ENCODE measurements at regions not wholly inside any gene's neighbourhood (a gene's known extent, or its start where the extent isn't known, plus 50 kb on each side); places are given as distances from the start of the nearest gene placed in this dataset.

DNA sequence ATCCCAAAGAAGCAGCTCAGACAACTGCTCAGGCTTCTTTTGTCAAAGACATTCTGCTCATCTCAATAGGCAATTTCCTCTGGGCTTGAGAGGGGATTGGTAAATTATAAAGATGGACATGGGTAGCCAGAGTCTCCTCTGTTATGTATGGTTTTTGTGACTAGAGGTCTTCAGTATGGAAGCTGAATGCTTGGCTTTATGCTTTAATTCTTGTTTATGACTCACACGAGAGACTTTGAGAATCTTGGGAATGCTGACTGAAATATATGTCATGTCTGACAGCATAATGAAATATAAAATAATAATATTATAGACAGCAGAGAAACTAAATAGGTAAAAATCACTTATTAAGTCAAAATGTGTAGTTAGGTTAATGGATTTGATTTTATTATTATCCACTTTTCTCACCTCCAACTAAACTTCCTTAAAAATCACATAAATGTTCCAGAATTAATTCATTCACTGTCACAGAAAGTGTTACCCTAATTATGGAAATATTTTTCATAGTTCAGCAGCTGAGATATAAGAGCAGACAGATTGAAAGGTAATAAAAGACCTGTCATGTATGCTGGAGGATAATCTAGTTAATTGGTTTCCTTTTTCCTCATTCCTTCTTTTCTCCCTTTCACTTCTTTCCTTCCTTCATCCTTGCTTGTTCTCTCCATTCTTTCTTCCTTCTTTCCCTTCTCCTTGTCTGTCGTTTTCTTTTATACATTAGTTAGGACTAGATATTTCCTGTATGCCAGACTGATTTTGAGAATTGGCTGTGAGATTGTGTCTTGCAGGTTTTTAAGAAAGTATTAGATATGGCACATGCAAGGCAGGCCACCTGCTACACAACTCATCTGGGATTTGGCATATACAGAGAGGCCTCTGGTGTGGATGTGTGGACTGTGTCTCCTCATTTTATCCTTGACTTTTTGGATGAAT lies 1866.1 kb upstream of the NUDT12 start:
- DNase-seq: no peak

DNA sequence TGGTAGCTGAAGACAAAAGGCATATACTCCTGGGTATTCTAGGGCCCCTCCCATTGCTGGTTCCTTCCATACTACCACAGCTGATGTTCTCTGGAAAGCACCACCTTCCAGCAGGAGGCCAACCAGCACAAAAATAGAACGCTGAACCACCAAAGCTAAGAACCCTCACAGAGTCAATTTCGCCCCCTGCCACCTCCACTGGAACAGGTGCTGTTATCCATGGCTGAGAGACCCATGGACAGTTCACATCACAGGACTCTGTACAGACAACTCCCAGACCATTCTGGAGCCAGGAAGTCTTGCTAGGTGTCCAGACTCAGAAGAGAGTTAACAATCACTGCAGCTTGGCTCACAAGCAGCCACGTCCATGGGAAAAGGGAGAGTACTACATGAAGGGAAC lies 1851.5 kb upstream of the NUDT12 start:
- DNase-seq: no peak

DNA sequence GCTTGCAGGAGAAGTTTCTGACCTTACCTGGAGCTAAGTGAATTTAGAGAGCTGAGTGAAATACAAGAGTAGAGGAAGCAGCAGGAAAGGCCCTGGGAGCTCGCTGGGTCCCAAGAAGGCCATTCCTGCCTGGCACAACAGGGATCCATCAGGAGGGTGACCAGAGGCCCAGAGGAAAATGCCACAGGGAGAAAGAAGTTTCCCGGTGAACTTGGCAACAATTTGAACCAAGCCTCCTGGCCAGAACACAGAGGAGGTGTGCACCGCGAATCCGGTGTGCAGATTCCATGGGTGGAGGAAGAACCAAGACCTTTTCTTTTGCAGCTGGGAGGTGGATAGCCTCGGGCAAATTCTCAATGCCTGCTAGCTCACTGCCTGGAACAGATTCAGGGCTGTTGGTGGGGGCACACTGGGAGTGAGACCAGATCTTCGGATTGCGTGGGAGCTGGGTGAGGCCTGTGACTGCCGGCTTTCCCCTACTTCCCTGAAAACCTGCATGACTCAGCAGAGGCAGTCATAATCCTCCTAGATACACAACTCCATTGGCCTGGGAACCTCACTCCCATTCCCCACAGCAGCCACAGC lies 1850.9 kb upstream of the NUDT12 start:
- no peak for DNase-seq

DNA sequence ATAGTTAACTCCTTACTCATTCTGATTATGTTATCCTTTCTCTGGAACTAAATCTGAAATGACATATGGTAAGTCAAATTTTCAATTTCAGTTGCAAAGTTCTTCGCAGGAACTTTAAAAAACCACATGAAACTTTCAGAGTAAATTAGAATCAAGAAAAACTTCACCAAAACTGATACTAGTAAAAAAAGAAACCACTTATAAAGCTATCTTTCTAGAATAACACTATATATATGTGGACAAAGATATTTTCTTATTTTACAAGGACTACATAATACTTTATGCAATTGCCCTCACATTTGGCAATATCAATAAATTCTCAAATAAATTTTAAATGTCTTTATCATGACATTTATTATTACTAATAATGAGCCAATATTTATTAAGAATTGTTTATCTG lies 1847.1 kb upstream of the NUDT12 start:
- no peak for DNase-seq

DNA sequence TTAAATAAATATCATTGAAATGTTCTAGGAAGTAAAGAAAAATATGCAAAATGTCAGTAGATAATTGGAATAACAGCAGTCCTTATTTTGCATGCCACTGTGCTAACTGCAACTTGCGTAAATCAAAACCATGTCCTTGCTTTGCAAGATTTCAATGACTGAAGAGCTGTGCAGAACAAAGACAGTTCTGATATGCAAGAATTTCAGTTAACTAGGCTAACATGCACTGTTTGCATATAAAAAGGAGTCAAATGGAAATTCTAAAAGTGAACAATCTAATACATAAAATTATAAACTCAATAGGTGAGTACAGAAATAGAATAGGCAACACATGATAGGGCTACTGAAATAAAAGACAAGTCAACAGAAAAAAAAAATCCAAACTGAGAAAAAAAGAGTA lies 1844.6 kb upstream of the NUDT12 start:
- DNase-seq: no peak

DNA sequence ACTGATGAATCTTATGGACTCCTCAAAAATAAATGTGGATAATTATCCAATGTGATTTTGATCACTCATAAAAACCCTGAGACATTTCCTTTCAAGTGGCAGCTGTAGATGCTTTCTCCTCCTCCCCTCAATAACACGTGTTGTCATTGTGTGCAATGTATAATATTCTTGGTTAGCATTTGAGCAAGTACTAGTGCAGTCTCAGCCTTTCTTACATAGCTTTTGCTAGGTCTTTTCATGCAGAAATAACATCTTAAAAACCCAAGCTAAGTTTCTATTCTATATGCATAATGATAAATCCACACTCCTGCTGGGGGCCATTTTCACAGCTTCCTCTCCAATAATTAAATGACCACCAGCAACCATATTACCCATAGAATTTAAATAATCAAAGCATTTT lies 1835.2 kb upstream of the NUDT12 start:
- DNase-seq: no peak

DNA sequence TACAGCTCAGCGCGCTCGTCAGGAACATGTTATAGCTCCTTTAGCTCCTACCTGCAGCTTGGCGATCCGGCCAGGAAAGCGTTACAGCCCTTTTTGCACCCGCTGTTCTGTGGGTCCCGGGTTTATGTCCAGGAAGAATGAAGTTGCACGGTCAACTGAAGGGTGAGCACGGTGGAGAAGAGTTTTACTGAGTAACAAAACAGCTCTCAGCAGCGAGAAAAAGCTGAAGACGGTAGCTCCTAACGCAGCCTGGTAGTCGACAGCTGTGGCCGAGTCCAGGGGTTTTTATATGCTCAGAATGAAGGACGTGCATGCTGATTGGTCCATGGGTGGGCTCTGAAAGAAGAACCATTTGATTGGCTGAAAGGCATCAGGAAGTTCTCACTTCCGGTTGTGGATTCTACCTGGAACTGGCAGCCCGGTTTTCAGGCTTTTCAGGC lies 1830.1 kb upstream of the NUDT12 start:
- DNase-seq: no peak

DNA sequence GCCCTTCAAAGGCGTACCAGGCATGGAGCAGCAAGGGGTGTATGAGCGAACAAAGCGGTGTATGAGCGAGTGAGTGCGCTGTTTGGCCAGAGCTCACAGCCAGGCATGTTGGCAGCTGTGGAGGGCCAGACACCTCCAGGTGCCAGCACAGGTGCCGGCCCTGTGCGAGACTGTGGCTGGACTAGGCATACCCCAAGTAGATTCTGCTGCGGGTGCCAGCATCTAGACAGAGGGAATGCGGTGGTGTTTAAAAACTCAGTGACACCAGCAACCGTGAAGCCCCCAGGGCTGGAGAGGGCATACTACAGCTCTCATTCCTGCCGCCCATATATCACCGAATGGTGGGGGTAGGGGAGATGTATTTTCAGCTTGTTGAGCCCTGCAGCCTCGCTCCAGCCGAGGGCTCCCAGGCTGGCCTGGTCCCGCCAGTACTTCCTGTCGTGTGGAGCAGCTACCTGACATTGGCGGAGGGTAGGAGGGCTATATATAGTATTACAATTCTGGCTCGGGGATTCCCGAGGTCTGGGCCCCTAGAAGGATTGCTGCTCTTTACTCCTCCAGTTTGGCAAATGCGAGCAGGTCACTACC lies 1829.6 kb upstream of the NUDT12 start:
- no peak for DNase-seq

DNA sequence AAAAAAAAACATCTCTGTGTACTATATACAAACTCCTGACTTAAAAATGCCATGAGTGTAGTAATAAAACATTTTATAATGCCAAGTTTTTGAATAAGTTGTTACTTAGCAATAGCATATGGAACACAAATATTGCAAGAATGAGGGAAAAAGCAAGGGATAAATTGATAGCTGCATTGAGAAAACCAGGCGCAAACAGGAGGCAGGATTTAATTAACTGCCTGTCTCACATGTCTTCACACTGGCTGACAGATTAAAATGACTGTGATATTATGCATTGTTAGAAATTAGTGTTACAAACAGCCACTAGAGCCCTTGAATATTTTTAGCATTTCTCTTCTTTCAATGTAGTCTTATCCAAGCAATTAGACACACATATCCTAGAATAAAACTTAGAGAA lies 1817.5 kb upstream of the NUDT12 start:
- DNase-seq: no peak

DNA sequence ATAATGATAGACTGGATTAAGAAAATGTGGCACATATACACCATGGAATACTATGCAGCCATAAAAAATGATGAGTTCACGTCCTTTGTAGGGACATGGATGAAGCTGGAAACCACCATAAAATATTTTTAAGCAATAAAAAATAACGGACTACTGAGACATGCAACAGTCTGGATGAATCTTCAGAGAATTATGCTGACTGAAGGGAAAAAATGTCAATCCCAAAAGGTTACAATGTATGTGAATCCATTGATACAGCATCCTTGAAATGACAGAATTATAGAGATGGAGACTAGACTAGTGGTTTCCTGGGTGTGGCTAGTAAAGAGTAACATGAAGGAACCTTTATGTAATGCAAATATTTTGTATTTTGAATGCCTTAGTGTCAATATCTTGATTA lies 1808.6 kb upstream of the NUDT12 start:
- DNase-seq: no peak

DNA sequence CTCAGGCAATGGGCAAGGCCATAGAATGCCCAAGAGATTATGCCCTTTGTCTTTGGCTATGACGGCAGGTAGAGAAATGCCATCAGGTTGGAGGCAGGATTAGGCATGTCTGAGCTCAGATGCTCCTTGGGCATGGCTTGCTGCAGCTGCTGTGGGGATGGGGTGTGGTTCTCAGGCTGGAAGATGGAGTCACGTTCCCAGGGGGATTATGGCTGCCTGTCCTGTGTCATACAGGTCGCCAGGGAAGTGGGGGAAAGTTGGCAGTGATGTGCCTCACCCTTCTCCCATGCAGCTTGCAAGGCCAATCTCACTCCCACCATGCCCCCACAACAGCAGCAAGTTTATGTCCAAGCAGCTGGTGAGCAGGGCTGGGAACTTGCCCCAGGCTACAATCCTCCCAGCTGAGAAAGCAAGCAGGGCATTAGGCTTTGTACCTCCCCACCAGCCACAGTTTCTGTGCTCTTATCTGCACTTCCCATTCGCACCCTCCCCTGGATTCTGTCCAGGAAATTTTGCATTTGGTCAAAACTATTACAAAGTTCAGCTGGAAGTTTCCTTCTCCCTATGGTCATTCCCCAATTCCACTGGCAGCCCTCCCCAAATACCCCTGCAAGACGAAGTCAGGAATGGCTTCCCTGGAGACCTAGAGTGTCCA lies 1788.0 kb upstream of the NUDT12 start:
- DNase-seq: no peak

DNA sequence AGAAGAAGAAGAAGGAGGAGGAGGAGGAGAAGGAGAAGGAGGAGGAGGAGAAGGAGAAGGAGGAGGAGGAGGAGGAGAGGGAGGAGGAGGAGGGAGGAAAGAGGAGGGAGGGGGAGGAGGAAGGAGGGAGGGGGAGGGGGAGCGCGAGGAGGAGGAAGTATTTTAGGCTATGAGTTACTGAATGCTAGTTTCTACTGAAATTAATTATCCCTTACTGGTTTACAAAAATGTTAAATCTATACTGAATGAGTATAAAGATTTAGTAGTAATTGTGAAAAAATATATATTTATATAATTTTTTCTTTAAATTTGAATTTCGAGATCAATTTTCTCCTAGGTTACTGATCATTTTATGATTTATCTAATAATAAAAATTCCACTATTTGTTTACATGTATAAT lies 1769.0 kb upstream of the NUDT12 start:
- no peak for DNase-seq

DNA sequence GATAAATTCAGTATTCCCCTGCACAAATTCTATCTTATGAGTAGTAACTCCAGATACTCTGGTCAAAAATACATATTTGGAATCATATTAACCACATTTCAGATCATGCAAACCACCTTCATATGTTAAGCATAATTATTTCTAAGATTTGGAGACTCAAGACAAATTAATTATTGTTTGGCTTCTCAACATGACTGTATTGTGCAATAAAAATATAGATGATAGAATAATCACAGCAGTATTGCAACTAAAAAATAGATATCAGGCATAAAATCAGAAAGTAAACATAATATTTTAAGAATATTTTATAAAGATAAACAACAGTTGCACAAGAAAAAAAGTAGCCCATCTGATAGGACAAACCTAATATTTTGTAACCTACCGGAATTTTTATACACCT lies 1767.6 kb upstream of the NUDT12 start:
- DNase-seq: no peak

DNA sequence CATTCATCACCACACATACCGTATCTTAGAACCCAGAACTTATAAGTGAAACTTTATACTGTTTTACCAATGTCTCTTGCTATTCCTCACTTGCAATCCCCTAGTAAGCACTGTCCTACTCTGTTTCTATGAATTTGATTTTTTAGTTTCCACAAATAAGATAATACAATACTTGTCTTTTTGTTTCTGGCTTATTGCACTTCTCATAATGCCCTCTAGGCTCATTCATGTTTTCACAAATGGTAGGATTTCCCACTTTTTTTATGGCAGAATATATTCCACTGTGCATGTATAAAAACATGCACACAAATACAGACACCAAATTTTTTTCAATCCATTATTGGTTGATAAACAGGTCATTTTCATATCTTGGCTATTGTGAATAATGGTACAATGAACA lies 1742.3 kb upstream of the NUDT12 start:
- no peak for DNase-seq

DNA sequence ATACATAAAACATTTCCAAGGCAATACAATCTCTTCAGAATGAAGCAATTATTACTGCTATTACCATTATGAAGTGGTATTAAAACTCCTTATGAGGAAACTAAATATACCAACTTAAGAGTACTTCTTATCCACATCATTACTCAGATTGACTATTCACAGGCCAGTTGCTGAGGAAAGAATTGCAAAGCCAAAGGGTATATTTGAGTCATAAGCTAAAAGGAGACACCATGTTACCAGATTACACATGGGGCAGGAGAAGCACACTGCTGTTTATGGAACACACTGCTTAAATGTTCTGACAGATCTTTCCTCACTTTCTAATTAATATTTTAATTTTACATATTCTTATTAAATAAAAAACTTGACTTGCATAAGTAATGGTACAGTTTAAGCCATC lies 1726.4 kb upstream of the NUDT12 start:
- no peak for DNase-seq

DNA sequence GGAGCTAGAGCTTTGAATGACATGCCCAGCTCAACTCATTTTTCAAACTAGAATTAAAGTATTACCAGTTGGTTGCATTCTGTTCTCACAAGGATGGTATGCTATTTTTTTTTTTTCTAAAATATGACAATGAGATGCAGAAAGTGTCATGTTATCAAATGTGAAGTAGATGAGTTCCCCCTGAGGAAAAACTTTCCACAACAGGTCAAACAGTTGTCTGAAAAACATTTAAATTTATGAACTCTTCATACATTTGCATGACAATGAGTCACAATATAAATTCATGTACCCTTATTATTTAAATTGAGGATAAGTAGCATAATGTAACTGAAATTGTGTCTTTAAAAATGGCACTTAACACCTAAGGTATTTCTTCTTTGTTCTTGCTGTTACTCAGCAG lies 1720.5 kb upstream of the NUDT12 start:
- DNase-seq: no peak

DNA sequence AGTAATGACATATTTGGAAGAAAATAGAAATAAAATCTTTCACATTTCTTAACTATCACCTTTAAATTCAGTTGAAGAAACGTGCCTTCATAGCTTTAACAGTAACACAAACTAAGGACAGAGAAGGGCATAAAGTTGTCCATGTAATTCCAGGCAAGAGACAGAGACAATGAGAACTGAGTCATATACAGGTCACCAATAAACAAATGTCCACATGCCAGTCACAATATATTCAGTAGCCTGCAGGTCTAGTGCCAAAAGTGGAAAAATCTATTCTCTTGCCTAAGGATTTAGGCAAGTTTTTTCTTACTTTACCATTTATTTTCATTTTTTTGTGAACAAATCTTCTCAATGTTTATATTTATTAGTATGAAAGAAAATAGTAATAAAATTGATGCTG lies 1711.5 kb upstream of the NUDT12 start:
- DNase-seq: no peak

DNA sequence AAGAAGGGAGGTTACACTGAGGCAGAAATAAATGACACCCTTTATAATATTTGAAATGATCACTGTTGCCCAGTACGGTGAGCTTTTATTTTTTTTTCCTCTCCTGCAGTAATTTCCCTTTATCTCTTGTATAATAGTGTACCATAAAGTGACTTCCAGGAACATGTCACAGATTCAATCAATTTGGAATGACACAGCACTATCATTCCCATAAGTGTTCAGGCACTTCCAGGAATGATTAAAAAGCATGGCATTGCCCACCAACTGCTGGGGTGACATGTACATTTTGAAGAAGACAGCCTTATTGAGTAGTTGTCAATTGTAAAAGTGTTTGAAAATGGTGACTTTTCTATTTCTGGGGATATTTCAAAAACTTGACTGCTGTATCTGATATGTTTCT lies 1700.9 kb upstream of the NUDT12 start:
- no peak for DNase-seq

DNA sequence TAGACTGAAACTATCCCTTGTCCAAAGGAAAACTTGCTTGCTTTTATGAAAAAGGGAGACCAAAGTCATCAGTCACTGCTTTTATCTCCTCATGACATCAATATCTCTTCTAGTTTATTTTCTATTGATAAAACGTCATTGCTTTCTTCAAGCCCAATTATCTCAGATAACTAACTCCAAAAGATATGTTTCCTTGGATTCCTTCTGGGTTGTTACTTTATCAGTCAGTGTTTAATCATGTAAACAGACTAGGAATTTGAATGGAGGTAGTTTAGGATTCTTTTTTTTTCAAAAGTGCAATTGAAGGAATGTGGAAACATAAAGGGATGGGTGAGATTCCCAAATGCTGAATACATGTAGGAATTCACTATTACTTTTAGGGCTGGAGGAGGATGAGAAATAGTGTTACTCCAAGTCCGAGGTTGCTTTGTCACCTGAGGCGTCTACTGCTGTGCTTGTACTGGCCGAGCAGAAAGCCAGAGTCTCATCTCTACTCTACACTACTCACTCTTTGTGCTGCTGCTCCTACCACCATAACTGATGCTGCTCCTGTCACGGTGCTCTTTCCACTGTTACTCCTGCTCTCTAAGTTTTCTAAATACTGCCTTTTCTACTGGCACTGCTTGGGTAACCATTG lies 1697.1 kb upstream of the NUDT12 start:
- no peak for DNase-seq

DNA sequence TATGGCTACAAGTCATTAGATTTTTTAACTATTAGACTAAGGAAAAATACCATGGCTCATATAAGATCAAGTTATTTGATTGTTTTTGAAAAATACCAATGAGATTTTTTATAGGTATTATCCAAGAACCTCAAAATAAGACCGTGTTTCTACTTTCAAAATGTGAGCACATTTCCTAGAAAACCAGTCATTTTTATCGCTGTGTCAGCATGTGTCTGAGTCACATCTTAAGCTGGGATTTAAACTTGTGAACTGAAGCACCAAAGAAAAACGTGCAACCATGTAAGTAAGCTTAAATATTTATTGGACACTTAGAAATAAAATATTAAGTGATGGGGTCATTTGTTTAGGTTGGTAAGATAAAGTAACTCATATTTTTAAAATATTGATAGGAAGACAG lies 1676.0 kb upstream of the NUDT12 start:
- DNase-seq: no peak

DNA sequence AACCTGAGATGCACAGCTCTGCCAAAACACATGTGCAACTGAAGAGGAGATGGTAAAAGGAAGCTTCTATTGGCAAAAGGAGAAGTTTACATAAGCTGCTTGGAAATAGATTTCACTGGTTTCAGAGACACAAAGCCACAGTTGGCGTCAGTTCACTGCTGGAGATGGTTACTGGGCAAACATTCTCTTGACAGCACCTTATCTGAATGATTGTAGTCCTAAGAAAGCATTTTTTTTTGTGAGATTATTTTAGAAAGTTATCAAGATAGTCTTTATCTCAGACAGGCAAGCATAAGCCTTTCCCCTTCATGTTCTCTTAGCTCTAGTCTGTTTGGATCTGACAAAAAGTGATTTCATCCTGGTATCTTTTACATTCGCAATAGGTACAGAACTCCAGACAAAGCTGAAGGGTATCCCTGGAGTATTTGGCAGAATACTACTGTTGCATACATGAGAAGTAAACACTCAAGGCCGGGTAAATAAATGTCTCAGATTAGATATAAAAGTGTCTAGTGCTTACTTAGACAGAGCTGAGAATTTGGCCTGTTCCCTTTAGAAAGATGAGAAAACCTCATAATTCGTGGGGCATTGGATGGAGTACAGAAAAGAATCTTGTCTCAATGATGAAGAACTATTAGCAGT lies 1668.0 kb upstream of the NUDT12 start:
- DNase-seq: no peak

DNA sequence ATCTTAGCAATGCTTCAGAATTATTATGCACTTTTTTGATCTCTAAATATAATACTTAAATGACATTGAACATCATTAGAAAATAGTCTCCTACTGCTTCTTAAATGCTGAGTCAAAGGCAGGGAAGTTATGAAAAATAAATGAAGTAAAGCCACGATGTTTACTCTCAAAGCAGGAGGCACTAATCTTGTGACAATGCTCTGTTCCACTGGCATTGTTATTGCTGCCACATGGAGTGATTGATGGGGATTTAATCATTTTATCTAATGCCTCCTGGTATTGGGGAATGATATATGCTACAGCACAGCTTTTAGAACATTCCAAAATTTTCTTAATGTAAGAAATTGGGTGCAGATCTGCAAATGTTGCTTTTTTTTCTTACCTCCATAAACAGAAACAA lies 1655.4 kb upstream of the NUDT12 start:
- no peak for DNase-seq

DNA sequence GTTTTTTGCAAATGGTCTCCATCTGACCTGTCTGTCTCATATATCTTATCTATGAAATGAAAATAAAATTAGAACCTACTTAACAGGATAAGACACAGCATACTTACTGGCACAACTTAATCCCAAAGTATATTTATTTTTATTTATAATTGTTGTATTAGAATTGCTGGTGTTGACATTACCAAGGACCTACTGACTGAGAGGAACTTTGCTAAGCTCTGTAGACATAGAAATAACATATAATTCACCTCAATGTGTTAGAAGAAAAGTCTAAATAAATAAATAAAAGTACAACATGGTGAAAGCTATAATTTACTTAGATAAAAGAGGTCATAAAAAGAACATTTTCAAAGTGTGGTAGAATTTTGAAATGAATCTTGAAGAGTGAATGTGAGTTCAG lies 1650.5 kb upstream of the NUDT12 start:
- no peak for DNase-seq

All from CD4-positive, alpha-beta T cell treated with Interleukin-4 for 4 hours (primary cell).